Testis (tissue), 2 donors: ENCODE measurements at regions not wholly inside any gene's neighbourhood (a gene's known extent, or its start where the extent isn't known, plus 50 kb on each side); places are given as distances from the start of the nearest gene placed in this dataset.

Source experiments
- POLR2A ChIP-seq: fragments of 450-650 bp; IDR thresholded peaks from one replicate; pipeline ENCODE4 v1.6.1; 2017; ENCODE audit warnings: antibody characterized with exemption, mild to moderate bottlenecking, moderate library complexity
- TF ChIP-seq, protein P1 (sequence below), 3 experiments: fragments of 450-650 bp in 2 of 3; fragments of 200-600 bp in 1 of 3; sonication (generic) in 1 of 3; IDR thresholded peaks; one replicate each; pipeline ENCODE4 v1.5.1; 2016 to 2019; ENCODE audit warnings: antibody characterized with exemption in 3 of 3, mild to moderate bottlenecking in 2 of 3, moderate library complexity in 1 of 3

DNA sequence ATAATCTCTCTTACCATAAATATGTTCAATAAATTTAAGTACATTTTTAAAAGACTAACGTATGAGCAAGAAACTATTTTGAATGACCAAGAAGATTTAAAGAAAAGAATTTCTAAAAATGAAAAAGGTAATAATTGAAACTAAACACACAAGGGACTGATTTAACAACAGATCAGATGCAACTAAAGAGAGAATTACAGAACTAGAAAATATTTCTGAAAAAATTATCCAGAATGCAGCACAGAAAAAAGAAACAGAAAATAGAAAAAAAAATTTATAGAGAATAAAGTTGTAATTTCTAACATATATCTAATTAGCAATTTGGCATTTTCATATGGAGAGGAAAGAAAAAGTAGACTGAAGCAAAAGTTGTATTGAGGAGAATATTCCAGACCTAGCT, 269.3 kb downstream of the TLE1 start:
- TF ChIP-seq, protein P1, sequence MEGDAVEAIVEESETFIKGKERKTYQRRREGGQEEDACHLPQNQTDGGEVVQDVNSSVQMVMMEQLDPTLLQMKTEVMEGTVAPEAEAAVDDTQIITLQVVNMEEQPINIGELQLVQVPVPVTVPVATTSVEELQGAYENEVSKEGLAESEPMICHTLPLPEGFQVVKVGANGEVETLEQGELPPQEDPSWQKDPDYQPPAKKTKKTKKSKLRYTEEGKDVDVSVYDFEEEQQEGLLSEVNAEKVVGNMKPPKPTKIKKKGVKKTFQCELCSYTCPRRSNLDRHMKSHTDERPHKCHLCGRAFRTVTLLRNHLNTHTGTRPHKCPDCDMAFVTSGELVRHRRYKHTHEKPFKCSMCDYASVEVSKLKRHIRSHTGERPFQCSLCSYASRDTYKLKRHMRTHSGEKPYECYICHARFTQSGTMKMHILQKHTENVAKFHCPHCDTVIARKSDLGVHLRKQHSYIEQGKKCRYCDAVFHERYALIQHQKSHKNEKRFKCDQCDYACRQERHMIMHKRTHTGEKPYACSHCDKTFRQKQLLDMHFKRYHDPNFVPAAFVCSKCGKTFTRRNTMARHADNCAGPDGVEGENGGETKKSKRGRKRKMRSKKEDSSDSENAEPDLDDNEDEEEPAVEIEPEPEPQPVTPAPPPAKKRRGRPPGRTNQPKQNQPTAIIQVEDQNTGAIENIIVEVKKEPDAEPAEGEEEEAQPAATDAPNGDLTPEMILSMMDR (IDR thresholded peaks at IDR 0.05), result no peak
- TF ChIP-seq POLR2A, result no peak
